C4-2B (cell line): ENCODE measurements at regions not wholly inside any gene's neighbourhood (a gene's known extent, or its start where the extent isn't known, plus 50 kb on each side); places are given as distances from the start of the nearest gene placed in this dataset.

Source experiments
- ZFX ChIP-seq: fragments of 450-650 bp; IDR thresholded peaks from 2 replicates; pipeline ENCODE4 v1.6.1; 2017
- TF ChIP-seq, protein P1 (sequence below): fragments of 450-650 bp; conservative IDR thresholded peaks from 2 replicates; pipeline ENCODE4 v1.5.1; 2017; ENCODE audit warnings: mild to moderate bottlenecking

DNA sequence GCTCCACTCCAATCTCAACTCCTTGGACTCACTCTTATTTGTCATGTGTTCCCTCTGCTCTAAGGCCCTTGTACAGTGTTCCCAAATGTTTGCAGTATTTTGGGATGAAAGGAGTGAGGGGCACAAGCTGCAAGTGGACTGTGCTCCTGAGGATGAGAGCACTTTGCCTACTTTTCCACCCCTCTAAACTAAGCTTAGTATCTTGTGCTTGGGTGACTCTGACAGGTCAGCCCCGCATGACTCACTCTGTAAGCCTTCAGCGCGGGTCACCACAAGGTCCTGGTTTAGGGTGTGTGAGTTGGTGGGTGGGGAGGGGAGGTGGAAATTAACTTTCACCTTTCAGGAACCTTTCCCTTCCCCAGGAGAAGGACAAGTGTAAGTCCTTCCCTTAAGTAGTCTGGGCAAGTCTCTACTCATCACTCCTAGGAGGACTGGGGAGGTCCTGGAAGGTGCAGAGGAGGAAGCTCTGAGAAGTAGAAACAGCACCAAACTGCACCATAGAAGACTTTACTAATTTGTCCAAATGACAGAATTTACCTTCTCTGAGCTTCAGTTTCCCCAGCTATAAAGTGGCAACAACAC, 68.8 kb upstream of the EPB41L1 start:
- TF ChIP-seq, protein P1, sequence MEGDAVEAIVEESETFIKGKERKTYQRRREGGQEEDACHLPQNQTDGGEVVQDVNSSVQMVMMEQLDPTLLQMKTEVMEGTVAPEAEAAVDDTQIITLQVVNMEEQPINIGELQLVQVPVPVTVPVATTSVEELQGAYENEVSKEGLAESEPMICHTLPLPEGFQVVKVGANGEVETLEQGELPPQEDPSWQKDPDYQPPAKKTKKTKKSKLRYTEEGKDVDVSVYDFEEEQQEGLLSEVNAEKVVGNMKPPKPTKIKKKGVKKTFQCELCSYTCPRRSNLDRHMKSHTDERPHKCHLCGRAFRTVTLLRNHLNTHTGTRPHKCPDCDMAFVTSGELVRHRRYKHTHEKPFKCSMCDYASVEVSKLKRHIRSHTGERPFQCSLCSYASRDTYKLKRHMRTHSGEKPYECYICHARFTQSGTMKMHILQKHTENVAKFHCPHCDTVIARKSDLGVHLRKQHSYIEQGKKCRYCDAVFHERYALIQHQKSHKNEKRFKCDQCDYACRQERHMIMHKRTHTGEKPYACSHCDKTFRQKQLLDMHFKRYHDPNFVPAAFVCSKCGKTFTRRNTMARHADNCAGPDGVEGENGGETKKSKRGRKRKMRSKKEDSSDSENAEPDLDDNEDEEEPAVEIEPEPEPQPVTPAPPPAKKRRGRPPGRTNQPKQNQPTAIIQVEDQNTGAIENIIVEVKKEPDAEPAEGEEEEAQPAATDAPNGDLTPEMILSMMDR: no peak
- TF ChIP-seq ZFX: no peak
